Chondrocyte (in vitro differentiated cells): ENCODE measurements at regions not wholly inside any gene's neighbourhood (a gene's known extent, or its start where the extent isn't known, plus 50 kb on each side); places are given as distances from the start of the nearest gene placed in this dataset.

Experiments
- DNase-seq: peaks from one replicate; pipeline ENCODE4 v3.0.0; 2021; ENCODE audit warnings: mixed read lengths, low spot score
- H3K27ac Mint-ChIP-seq: one replicate; pipeline ENCODE4 v1.8.0; 2021; ENCODE audit warnings: mild to moderate bottlenecking, moderate library complexity, mixed read lengths; ENCODE audit not compliant: unreplicated experiment
- H3K27me3 Mint-ChIP-seq: 2 replicates; pipeline ENCODE4 v1.8.0; 2021; ENCODE audit warnings: low read depth, mixed read lengths
- H3K36me3 Mint-ChIP-seq: 2 replicates; pipeline ENCODE4 v1.8.0; 2021; ENCODE audit warnings: low read depth, mixed read lengths
- H3K4me1 Mint-ChIP-seq: 2 replicates; pipeline ENCODE4 v1.8.0; 2021; ENCODE audit warnings: low read depth, mild to moderate bottlenecking, mixed read lengths
- H3K4me3 Mint-ChIP-seq: one replicate; pipeline ENCODE4 v1.8.0; 2021; ENCODE audit warnings: mild to moderate bottlenecking, moderate library complexity, mixed read lengths; ENCODE audit not compliant: unreplicated experiment
- H3K9me3 Mint-ChIP-seq: 2 replicates; pipeline ENCODE4 v1.8.0; 2021; ENCODE audit warnings: low read depth, mixed read lengths
- TF ChIP-seq, protein P1 (sequence below): fragments of 200-600 bp; sonication (generic); IDR thresholded peaks from 2 replicates; pipeline ENCODE4 v1.5.0; 2021; ENCODE audit warnings: antibody characterized with exemption, mild to moderate bottlenecking, moderate library complexity

DNA sequence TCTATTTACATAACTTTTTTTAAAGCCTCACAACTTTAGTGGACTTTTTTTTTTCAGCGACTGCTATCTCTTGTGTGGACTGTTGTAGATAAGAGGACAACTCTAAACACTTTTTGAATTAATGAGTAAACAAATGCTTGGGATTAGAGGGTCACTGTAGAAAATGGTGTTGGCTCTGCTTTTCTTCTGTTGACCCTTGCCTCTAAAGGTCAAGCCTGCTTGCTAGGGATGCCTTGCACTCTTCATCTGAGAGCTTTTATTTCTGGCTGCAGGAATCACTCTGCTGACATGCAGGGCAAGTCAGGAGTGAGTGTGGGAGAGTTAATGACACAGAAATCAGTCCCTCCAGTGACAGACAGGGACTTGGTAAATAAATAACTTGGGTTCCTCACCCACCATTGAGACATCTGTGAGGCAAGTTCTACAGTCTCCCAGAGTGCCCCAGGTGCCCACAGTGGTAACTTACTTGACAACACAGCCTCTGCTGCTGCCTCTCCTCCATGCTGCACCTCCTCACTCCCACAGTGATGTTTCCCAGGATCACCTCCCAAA, 390.1 kb downstream of the IL20RB start:
- Mint-ChIP-seq H3K27me3 (no peaks in the 10 kb centered on the region), H3K9me3 (no peaks in the 10 kb centered on the region)
- TF ChIP-seq, protein P1, sequence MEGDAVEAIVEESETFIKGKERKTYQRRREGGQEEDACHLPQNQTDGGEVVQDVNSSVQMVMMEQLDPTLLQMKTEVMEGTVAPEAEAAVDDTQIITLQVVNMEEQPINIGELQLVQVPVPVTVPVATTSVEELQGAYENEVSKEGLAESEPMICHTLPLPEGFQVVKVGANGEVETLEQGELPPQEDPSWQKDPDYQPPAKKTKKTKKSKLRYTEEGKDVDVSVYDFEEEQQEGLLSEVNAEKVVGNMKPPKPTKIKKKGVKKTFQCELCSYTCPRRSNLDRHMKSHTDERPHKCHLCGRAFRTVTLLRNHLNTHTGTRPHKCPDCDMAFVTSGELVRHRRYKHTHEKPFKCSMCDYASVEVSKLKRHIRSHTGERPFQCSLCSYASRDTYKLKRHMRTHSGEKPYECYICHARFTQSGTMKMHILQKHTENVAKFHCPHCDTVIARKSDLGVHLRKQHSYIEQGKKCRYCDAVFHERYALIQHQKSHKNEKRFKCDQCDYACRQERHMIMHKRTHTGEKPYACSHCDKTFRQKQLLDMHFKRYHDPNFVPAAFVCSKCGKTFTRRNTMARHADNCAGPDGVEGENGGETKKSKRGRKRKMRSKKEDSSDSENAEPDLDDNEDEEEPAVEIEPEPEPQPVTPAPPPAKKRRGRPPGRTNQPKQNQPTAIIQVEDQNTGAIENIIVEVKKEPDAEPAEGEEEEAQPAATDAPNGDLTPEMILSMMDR, result no peak

DNA sequence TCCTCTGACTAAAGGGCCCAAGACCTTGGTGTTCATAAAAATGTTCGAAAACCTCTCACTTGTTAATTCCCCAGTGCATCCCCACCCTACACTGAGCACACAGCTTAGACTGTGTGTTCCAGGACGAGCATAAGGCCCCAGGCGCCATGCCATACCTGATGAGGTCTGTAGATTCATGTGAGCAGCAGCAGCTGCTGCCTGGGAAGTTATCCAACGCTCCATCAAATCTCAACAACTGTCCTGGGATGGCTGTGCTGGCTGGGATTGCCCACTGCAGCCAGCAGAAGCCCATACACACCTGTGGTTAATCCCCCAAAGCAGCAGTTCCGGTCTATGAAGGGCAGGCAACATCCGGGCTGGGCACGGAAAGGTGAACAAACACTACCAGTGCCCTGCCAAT, 391.2 kb downstream of the IL20RB start:
- Mint-ChIP-seq H3K9me3 (no peaks in the 10 kb centered on the region), H3K4me1 (no peaks in the 10 kb centered on the region), H3K27ac (no peak overlapping the region), H3K4me3 (no peak overlapping the region), H3K36me3 (no peaks in the 10 kb centered on the region), H3K27me3 (no peaks in the 10 kb centered on the region)
- TF ChIP-seq, protein P1, result no peak
- no peak for DNase-seq

More for the DNA sequence above, 390.1 kb downstream of the IL20RB start:
- no peak for DNase-seq
- no peaks in the 10 kb centered on the region for H3K36me3 Mint-ChIP-seq
- H3K4me3 Mint-ChIP-seq, result no peak overlapping the region
- H3K4me1 Mint-ChIP-seq, result no peaks in the 10 kb centered on the region
- H3K27ac Mint-ChIP-seq, result no peak overlapping the region

DNA sequence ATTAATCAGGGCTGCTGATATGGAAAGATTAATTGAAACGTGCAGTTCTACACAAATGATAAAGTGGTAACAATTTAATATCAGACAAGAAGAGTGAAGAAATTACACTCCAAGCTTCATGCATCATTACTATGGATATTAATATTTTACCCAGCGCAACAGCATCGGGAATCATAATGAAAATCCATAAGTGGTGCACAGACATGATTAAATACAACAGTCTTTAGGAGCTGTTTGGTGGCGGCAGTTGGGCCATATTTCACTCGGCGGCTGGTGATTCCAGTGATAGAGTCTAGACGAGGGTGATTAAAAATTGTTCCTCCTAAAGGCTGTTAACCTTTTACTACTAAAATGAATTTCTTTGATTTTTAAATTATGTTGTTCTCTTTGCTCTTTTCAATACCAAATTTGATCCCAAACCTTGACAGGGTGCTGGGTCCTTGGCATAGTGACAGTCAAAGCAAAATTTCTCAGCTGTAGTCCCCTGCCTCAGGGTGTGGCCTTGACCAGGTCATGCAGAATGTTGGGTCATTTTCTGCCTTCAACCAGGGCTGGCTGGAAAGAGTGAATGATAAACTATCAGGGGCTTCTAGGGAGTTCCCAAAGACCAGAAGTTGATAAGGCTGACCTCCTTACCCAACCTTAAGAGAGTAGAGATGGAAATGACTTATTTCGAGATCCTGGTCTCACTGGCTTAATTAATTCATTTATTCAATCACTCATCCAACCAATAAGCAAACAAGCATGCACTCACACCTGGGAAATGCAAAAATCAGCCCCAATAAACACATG, 392.0 kb downstream of the IL20RB start:
- Mint-ChIP-seq H3K4me1 (no peaks in the 10 kb centered on the region), H3K27me3 (no peaks in the 10 kb centered on the region), H3K9me3 (no peaks in the 10 kb centered on the region), H3K4me3 (no peak overlapping the region), H3K27ac (no peak overlapping the region), H3K36me3 (no peaks in the 10 kb centered on the region)
- DNase-seq, result no peak
- TF ChIP-seq, protein P1, result no peak

- DNase-seq, result no peak
- TF ChIP-seq, protein P1, result no peak
- Mint-ChIP-seq H3K4me3 (no peak overlapping the region), H3K27me3 (no peaks in the 10 kb centered on the region), H3K27ac (no peak overlapping the region), H3K9me3 (peaks cover 29% of the 10 kb centered on the region), H3K4me1 (no peaks in the 10 kb centered on the region), H3K36me3 (no peaks in the 10 kb centered on the region)
These were observed 402.9 kb downstream of the IL20RB start for GRCh38 chr3:137360531-137361201.

DNA sequence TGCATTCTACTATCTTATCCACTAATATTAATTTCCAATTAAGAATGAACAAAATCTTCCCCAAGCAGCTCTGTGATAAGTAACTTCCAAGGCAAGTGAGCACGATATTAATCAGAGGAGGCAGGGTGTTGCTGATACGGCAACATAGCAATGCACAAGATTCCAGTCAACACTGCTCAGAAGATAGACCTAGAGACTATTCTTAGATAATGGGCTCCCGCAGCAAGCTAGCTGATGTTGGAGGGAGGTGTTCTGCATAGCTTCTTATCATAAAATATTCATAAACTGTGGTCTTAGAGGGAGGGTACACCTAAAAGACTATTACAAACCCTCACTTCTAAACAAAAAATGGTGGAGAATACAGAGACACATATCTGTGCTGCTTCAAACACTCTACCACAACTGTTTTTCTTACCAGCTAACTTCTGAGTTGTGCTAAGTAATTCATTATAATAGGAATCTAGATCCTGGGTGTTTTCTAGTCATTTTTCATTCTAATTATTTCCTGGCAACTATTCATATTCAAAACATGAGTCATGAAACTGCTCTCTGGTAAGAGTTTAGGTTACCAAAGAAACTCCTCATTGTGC, 382.0 kb upstream of the SOX14 start:
- Mint-ChIP-seq H3K36me3 (no peaks in the 10 kb centered on the region), H3K9me3 (peaks cover 24% of the 10 kb centered on the region), H3K27me3 (no peaks in the 10 kb centered on the region), H3K4me3 (no peak overlapping the region), H3K27ac (no peak overlapping the region), H3K4me1 (no peaks in the 10 kb centered on the region)
- no peak for DNase-seq
- TF ChIP-seq, protein P1, result no peak
